NCI-H748 treated with DMSO at 0.1 percent for 48 hours (cell line): ENCODE measurements at regions not wholly inside any gene's neighbourhood (a gene's known extent, or its start where the extent isn't known, plus 50 kb on each side); places are given as distances from the start of the nearest gene placed in this dataset.
A peak's percentile ranks its signal among the peaks of the same experiment; 100 is the strongest.

Experiments
- DNase-seq: peaks from one replicate; lab custom pipeline; 2025; lab: John Stamatoyannopoulos, UW

GRCh38 chr4:153076861-153077260 lies 127.4 kb upstream of the TRIM2 start:
- no peak for DNase-seq

DNA sequence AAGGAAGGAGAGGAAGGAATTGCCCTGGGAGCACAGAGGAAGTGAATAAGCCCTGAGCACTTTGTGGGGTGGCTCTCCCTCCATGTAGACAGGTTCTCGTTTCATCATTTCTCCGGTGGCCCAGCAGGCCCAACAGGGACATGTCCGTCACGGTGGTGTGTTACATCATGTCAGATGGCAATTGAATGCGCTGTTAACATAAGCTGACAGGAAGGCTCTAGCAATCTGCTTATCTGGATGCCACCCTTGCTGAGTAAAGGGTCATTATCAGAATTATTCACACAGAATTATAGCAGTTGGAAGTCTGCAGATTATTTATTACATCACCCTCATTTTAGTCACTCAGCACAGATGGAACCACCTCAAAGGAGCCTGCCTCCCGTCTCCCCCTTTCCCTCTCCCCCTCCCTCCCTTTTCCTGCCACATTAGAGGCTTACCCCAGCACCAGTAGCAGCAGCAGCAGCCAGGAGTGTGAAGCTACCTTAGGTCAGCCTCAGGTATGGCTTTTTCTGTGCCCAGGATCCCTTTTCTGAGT lies 124.3 kb upstream of the TRIM2 start:
- no peak for DNase-seq

GRCh38 chr4:153081006-153081580 lies 123.2 kb upstream of the TRIM2 start:
- no peak for DNase-seq

DNA sequence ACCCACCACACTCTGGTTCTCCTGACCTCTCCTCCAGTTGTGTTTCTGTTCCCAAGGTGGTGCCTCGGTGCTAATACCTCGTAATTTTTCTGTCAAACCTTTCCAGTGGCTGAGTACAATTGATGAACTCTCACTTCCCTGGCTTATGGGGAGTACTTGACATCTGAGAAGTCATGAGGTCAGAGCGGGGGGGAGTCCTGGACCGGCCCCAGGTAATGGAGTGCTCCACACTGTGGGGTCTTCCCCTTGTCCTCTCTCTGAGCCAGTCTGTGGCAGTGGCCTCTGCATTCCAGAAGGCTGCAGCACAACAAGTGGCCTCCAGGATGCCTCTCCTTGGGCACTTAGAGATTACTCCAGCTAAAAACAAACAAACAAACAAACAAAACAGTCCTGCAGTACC lies 122.5 kb upstream of the TRIM2 start:
- no peak for DNase-seq

DNA sequence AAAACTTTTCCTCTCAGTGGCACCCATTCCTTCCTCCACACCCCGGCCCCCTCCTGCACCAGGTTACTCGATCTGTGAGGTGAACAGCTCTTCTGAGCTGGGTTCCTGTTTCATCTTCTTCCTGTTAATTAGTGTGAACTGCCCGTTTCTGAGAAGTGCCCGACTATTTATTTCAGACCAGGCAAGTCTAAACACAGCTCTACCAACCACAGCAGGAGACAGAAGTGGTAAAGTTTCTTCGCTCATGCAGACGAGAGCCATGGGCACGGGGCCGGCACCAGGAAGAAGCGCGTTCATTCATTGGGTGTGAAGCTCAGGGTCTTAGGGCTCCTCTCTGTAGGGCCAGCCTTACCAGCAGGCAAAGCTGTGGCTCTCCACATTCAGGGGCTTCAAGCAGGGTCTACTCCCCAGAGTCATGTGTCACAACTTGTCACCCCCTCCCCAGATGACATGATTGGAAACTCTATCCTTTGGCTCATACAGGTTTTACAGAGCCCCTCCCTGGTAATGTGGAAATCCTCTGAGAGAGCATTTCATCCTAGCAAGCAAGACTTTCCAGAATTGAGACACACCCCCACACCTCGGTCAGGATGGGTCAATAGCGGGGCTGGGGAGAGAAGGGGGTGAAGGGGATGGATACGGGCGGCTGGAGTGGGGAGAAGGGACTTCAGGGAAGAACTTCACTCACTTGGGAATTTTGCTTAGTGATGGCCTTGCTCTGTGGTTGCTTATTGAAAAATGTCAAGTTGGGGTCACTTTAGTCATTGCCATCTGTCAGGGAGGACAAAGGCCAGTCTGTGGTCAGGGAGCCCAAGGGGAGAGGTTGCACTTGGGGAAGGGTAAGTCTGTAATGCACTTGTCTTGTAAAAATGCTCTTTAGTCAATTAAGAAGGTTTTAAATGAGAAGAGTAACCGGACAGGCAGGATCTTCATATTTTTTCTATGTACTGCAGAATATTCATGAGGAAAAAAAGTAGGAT lies 121.6 kb upstream of the TRIM2 start:
- DNase-seq: no peak

GRCh38 chr4:153083447-153083947 lies 120.7 kb upstream of the TRIM2 start:
- peak; percentile 64 for DNase-seq

DNA sequence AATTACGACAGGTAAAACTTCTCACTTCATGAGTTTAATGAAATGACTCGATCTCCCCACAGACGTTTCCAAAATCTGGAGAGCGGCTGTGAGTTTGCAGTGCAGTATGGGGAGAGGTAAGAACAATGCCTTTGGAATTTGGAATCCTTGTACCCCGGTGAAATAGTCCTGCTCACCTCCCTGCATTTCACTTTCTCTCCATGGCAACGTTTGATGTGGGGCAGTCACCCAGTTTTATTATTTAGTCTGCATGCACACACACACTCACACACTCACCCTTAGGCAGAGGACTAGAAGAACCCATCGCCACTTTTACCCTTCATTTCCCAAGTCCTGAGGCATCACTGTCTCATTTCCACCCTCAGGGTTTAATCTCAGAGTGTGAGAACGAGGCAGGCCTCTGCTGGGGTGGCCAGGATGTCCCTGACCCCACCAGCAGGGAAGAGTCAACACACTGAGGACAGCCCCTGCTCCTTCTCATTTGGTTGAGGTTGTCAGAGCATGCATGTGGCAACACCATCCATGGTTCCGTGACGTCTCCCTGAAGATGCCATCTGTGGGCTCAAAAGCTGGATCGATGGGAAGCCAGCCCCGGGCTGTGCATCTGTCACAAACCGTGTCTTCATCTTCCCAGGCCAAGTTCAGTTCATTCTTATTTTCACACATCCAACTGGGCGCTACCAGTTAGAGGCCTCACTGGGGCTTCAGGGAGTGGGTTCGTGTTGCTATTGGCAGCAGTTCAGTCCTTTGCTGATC lies 119.8 kb upstream of the TRIM2 start:
- DNase-seq: no peak

DNA sequence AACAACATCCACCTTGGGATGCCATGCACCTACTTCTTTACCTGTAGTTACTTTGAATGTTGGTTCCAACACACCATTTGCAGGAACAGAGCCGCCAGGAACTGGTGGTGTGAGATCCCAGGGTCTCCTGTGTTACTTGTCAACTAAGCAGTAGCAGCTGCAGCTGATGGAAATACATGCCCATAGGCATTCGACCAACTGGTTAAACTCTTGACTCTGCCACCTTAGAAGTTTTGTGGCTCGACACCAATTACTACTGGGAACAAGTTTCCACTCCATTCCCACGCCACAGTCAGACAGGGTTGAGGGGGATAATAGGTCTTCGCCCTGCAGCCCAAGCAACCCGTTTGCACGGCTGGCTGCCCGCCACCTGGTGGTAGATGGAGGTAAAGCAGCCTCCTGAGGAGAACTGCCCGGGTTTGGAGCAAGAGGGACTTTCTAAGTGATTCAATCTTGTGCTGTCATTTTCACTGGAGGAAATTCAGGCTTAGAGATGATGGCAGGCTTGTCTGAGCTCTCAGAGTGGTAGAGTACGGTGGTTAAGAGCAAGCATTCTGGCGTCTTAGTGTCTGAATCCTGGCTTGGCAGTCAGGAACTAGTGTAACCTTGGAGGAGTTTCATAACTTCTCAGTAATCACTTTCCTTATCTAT lies 119.1 kb upstream of the TRIM2 start:
- peak; percentile 1 for DNase-seq

- no peak for DNase-seq
Observed at GRCh38 chr4:153087671-153088194, 116.5 kb upstream of the TRIM2 start.

DNA sequence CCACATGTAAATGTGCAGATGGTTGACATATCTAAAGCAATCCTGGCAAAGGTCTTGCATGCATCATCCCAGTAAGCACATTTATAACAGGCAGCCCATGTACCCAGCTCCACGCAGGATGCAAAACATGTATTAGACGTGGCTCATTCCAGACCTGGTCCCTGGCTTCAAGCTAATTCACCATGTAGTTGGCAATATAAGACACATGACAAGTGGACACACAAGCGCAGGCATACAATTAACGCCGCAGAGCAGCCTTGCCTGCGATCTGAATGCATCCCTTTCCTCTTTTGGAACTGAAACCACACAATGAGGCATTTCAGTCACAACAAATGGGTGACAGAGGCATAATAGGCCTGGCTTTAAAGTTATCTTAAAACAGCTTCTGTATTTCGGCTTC lies 114.5 kb upstream of the TRIM2 start:
- DNase-seq: no peak

- DNase-seq: no peak
Observed at GRCh38 chr4:153090181-153090580, 114.1 kb upstream of the TRIM2 start.

- no peak for DNase-seq
Observed at GRCh38 chr4:153090670-153091385, 113.4 kb upstream of the TRIM2 start.

- DNase-seq: no peak
Observed at GRCh38 chr4:153093396-153093795, 110.8 kb upstream of the TRIM2 start.

DNA sequence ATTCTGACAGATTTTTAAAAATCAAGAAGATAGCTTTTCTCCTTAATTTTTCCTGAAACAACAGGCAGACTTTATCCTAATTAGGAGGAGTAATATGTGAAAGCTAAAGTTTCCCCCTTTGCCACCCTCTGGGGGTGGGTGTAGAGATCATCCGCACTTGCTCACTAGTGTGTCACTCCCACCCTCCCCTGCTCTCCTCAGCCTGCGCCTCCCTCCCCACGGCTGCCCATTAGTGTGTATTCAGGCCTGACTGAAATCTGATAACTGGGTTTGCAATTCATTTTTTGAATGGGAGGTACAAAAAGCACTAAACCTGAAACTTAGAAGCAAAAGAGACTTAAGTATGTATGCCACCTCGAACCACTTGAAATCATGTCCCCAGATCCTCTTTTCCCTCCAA lies 110.4 kb upstream of the TRIM2 start:
- DNase-seq: no peak

- DNase-seq: no peak
Observed at GRCh38 chr4:153094435-153094834, 109.8 kb upstream of the TRIM2 start.

GRCh38 chr4:153095448-153096204 lies 108.6 kb upstream of the TRIM2 start:
- no peak for DNase-seq

DNA sequence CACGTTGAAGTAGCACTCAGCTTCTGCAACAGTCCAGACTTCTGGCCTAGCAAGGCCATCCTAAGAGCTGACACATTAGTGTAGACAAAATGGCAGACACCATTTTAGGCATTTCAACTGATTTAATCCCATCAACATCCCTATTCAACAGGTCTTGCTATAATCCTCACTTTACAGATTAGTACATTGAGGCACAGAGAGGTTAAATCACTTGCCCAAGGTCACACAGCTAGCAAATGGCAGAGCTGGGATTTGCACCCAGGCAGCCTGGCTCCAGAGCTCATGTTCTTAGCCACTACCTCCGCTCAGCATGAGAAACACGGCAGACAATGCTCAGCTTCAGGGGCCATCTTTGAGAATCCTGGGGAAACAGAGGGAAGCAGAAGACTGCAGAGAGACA lies 107.9 kb upstream of the TRIM2 start:
- DNase-seq: no peak

GRCh38 chr4:153098427-153098826 lies 105.8 kb upstream of the TRIM2 start:
- no peak for DNase-seq

- no peak for DNase-seq
Observed at GRCh38 chr4:153099391-153100140, 104.7 kb upstream of the TRIM2 start.
